Esophagus muscularis mucosa (tissue), 3 donors: ENCODE measurements at regions not wholly inside any gene's neighbourhood (a gene's known extent, or its start where the extent isn't known, plus 50 kb on each side); places are given as distances from the start of the nearest gene placed in this dataset.
"Not testable (repeated sequence)": the region's sequence is repeated elsewhere in the genome, so short reads cannot be mapped to it uniquely, and the experiment has no call there.

Experiments
- CTCF ChIP-seq, 3 experiments: fragments of 200-600 bp in 2 of 3; fragments of 450-650 bp in 1 of 3; sonication (generic) in 2 of 3; IDR thresholded peaks; one replicate each; pipeline ENCODE4 v1.5.1; 2017 to 2019; ENCODE audit warnings: antibody characterized with exemption in 3 of 3, mild to moderate bottlenecking in 2 of 3, moderate library complexity in 1 of 3
- POLR2AphosphoS5 ChIP-seq, 2 donors: sonication (generic); formaldehyde crosslinking; IDR thresholded peaks; one replicate each; pipeline ENCODE4 v1.6.1; 2017; ENCODE audit warnings: antibody characterized with exemption in 2 of 2

GRCh38 chr1:120949724-120950123 is 60.2 kb downstream of the PPIAL4A start:
- TF ChIP-seq CTCF, POLR2AphosphoS5 (IDR thresholded peaks at IDR 0.05): not testable (repeated sequence)
